Ishikawa (cell line): ENCODE measurements at regions not wholly inside any gene's neighbourhood (a gene's known extent, or its start where the extent isn't known, plus 50 kb on each side); places are given as distances from the start of the nearest gene placed in this dataset.

ENCODE experiments used
- CREB1 ChIP-seq: IDR thresholded peaks from 2 replicates; pipeline ENCODE4 v1.6.1; 2012; ENCODE audit warnings: low read depth
- EP300 ChIP-seq: IDR thresholded peaks from 2 replicates; pipeline ENCODE4 v1.6.1; 2012; ENCODE audit warnings: borderline replicate concordance
- FOXM1 ChIP-seq: IDR thresholded peaks from 2 replicates; pipeline ENCODE4 v1.6.1; 2012; ENCODE audit warnings: low read depth, borderline replicate concordance
- NFIC ChIP-seq: IDR thresholded peaks from 2 replicates; pipeline ENCODE4 v1.6.1; 2012
- RAD21 ChIP-seq: IDR thresholded peaks from 2 replicates; pipeline ENCODE4 v1.6.1; 2012; ENCODE audit warnings: low read depth
- TAF1 ChIP-seq: IDR thresholded peaks from 2 replicates; pipeline ENCODE4 v1.6.1; 2012; ENCODE audit warnings: low read depth, mild to moderate bottlenecking
- TCF12 ChIP-seq: IDR thresholded peaks from 2 replicates; pipeline ENCODE4 v1.6.1; 2012; ENCODE audit warnings: low read depth
- TEAD4 ChIP-seq: IDR thresholded peaks from 2 replicates; pipeline ENCODE4 v1.6.1; 2012
- YY1 ChIP-seq: IDR thresholded peaks from 2 replicates; pipeline ENCODE4 v1.6.1; 2012; ENCODE audit warnings: low read depth
- ZBTB7A ChIP-seq: IDR thresholded peaks from 2 replicates; pipeline ENCODE4 v1.6.1; 2012; ENCODE audit warnings: low read depth
- TF ChIP-seq, protein P1 (sequence below): IDR thresholded peaks from 2 replicates; pipeline ENCODE4 v1.6.1; 2012; ENCODE audit warnings: low read depth, mild to moderate bottlenecking
- TF ChIP-seq, protein P2 (sequence below): IDR thresholded peaks from 2 replicates; pipeline ENCODE4 v1.6.1; 2012
- TF ChIP-seq, protein P3 (sequence below): IDR thresholded peaks from 2 replicates; pipeline ENCODE4 v1.6.1; 2012

DNA sequence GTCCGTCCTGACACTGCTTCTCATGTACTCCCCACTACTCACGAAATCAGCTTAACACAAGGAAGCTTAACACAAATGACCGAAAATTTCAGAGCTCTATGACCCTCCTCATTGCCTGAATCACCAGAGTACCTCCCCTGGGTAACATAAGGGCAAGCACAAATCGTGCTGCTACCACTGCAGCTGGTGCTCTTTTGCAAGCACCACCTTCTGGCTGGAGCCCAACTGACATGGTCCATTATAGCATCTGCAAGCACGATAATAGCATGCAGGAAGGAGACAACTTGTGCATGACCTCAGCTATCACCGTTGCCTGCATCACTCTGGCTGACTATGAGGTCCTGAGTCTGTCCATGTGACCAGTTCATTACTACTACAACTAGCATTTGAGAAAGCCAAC lies 308.0 kb downstream of the TEX13C start:
- no peak for TF ChIP-seq FOXM1
- TF ChIP-seq, protein P1, sequence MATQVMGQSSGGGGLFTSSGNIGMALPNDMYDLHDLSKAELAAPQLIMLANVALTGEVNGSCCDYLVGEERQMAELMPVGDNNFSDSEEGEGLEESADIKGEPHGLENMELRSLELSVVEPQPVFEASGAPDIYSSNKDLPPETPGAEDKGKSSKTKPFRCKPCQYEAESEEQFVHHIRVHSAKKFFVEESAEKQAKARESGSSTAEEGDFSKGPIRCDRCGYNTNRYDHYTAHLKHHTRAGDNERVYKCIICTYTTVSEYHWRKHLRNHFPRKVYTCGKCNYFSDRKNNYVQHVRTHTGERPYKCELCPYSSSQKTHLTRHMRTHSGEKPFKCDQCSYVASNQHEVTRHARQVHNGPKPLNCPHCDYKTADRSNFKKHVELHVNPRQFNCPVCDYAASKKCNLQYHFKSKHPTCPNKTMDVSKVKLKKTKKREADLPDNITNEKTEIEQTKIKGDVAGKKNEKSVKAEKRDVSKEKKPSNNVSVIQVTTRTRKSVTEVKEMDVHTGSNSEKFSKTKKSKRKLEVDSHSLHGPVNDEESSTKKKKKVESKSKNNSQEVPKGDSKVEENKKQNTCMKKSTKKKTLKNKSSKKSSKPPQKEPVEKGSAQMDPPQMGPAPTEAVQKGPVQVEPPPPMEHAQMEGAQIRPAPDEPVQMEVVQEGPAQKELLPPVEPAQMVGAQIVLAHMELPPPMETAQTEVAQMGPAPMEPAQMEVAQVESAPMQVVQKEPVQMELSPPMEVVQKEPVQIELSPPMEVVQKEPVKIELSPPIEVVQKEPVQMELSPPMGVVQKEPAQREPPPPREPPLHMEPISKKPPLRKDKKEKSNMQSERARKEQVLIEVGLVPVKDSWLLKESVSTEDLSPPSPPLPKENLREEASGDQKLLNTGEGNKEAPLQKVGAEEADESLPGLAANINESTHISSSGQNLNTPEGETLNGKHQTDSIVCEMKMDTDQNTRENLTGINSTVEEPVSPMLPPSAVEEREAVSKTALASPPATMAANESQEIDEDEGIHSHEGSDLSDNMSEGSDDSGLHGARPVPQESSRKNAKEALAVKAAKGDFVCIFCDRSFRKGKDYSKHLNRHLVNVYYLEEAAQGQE, result no peak
- TF ChIP-seq TAF1, result no peak
- no peak for TF ChIP-seq CREB1
- no peak for TF ChIP-seq TCF12
- no peak for TF ChIP-seq NFIC
- TF ChIP-seq, protein P2, sequence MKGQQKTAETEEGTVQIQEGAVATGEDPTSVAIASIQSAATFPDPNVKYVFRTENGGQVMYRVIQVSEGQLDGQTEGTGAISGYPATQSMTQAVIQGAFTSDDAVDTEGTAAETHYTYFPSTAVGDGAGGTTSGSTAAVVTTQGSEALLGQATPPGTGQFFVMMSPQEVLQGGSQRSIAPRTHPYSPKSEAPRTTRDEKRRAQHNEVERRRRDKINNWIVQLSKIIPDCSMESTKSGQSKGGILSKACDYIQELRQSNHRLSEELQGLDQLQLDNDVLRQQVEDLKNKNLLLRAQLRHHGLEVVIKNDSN, result no peak
- TF ChIP-seq, protein P3, sequence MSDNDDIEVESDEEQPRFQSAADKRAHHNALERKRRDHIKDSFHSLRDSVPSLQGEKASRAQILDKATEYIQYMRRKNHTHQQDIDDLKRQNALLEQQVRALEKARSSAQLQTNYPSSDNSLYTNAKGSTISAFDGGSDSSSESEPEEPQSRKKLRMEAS, result no peak

DNA sequence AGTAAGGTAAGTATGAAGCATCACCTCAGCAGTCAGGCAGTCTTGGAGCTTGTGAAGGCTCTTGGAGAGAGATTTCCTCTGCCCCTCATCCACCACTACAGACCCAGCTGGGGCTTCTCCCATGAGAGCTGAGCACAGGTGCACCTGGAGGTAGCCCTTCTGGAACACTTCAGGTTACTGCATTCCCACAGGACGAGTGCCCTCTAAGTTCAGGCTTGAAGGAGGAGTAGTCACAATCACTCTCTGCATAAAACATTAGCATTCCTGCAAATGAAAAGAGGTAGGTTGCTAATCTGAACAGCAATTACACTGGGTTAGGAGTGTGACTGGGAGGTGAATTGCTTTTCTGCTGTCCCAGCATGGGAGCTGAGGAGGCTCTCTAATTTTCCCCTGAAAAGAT lies 308.8 kb downstream of the TEX13C start:
- TF ChIP-seq EP300, result no peak
- TF ChIP-seq RAD21, result no peak
- no peak for TF ChIP-seq YY1
- TF ChIP-seq ZBTB7A, result no peak
- TF ChIP-seq, protein P3, result no peak

DNA sequence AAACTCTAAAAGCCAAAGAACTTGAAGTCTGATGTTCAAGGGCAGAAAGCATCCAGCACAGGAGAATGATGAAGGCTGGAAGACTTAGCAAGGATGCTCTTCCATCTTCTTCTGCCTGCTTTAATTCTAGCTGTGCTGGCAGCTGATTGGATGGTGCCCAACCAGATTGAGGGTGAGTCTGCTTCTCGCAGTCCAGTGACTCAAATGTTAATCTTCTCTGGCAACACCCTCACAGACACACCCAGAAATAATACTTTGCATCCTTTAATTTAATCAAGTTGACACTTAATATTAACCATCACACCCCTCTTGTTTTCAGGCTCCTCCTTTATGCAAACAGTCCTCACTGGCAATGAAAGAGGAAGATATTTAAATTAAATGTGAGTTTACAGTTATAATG lies 321.7 kb downstream of the TEX13C start:
- TF ChIP-seq CREB1, result no peak
- TF ChIP-seq, protein P2, result no peak
- no peak for TF ChIP-seq TEAD4
- TF ChIP-seq NFIC, result no peak
- TF ChIP-seq, protein P1, result no peak

DNA sequence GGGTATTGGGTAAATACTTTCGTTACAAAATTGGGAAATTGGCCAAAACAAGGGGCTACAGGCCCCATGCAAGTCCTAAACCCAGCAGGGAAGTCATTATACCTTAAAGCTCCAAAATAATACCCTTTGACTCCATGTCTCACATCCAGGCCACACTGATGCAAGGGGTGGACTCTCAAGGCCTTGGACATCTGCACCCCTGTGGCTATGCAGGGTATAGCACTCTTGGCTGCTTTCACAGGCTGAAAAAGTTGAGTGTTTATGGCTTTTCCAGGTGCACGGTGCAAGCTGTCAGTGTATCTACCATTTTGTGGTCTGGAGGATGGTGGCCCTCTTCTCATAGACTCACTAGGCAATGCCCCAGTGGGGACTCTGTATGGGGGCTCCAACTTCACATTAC lies 326.5 kb downstream of the TEX13C start:
- TF ChIP-seq RAD21, result peak; percentile 4; the same call in 1 of the 2 replicates
- TF ChIP-seq, protein P2, result no peak
- TF ChIP-seq CREB1, result no peak
- no peak for TF ChIP-seq ZBTB7A
- TF ChIP-seq TCF12, result no peak

DNA sequence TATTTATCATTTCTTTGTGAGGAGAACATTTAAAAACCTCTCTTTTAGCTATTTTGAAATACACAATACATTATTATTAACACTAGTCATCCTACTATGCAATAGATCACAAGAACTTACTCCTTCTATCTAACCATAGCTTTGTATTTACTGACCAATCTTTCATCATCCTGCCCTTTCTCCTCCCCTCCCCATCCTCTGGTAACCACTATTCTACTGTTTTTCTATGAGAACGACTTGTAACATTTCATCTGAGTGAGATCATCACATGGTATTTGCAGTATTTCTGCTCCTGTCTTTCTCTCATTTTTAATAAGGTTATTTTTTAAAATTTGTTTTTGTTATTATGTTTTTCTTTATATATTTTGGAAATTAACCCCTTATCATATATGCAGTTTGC lies 331.8 kb downstream of the TEX13C start:
- TF ChIP-seq TAF1, result no peak

DNA sequence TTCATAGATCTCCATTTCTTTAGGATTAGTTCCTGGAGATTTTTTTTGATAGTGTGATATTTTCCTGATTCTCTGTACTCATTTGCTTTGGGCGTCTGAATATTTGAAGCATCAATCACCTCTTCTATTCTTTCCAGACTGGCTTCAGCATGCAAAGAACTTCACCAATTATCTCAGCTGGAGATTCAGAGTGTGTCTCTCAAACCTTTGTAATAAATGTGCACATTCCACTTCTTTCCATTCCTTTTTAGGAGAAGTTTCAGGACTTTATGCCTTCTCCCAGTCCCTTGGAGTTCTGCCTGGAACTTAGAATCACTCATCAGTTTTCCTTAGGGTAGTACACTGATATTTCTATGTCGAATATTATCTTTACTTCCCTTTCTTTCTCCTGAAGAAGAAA lies 334.8 kb downstream of the TEX13C start:
- TF ChIP-seq, protein P1, result no peak
- TF ChIP-seq TAF1, result no peak
- TF ChIP-seq, protein P3, result no peak
